ENCODE measurements at regions not wholly inside any gene's neighbourhood (a gene's known extent, or its start where the extent isn't known, plus 50 kb on each side); places are given as distances from the start of the nearest gene placed in this dataset.
"Not testable (repeated sequence)": the region's sequence is repeated elsewhere in the genome, so short reads cannot be mapped to it uniquely, and the experiment has no call there.

GRCh38 chr17:77606146-77606864 lies 352.2 kb upstream of the TNRC6C start:
- no peak for DNase-seq (ENCODE audit: low spot score)

GRCh38 chr17:77606865-77607210 lies 351.7 kb upstream of the TNRC6C start:
- DNase-seq (ENCODE audit: low spot score), result no peak

GRCh38 chr17:77607606-77608005 lies 350.9 kb upstream of the TNRC6C start:
- DNase-seq (ENCODE audit: low spot score), result no peak

DNA sequence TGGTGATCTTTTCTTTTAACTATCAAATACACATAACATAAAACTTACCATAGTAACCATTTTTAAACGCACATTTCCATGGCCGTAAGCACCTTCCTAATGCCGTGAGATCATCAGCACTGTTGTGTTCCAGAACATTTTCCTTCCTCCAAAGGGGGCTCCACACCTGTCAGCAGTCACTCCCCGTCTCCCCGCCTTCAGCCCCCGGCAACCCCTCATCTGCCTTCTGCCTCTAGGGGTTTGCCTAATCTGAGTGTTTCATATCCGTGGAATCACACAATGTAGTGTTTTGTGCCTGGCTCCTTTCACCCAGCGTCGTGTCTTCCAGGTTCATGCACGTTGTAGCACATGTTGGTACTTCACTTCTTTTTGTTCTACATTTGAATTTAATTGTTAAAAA lies 350.1 kb upstream of the TNRC6C start:
- no peak for DNase-seq (ENCODE audit: low spot score)

DNA sequence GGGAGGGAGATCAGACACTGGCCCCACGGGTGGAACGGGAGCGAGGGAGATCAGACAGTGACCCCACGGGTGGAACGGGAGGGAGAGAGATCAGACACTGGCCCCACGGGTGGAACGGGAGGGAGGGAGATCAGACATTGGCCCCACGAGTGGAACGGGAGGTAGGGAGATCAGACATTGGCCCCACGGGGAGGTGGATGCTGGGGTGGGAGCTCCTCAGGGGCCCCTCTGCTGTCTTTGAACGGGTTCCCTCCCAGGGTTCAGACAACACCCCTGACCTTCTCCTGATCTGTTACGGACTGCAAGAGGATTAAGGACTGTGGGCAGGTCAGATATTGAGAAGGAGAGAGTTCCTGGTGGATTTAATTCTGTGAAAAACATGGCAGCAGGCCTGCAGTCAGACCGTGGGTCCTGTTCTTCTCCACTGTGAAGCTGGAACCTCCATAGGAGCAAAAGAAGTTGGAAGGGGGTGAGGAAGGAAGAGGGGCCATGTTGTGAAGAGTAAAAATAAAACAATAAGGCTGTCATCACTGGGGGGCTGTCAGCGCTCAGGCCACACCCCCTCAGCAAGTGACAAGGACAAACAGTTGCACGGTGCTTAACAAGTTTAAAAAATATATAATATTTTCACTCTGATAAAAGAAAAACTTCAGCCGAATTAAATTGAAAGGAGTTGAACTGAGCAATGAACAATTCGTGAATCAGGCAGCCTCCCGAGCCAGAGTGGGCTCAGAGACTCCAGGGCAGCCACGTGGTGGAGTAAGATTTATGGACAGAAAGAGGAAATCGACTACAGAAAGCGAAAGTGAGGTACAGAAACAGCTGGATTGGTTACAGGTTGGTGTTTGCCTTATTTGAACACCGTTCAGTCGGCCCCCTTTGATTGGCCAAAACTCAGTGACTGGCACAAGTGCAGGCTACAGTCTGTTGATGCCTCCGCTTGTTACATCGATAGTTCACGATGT lies 348.7 kb upstream of the TNRC6C start:
- no peak for DNase-seq (ENCODE audit: low spot score)

DNA sequence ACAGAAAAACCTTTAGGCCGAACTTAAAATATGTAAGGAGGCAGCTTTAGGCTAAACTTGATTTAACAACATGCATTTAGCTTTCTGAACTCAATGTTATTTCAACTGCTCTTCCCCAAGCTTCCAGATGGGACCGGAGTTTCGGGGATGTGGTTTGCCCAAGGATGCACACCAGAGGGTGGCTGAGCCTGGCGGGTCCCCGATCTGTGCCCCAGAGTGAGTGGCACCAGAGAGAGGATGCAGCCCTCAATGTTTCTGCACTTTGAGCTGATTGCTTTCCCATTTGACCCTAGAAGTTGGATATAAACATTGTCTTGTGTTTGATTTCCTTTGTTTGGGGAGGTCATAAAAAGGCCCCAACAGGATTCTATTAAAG lies 348.0 kb upstream of the TNRC6C start:
- no peak for DNase-seq (ENCODE audit: low spot score)

DNA sequence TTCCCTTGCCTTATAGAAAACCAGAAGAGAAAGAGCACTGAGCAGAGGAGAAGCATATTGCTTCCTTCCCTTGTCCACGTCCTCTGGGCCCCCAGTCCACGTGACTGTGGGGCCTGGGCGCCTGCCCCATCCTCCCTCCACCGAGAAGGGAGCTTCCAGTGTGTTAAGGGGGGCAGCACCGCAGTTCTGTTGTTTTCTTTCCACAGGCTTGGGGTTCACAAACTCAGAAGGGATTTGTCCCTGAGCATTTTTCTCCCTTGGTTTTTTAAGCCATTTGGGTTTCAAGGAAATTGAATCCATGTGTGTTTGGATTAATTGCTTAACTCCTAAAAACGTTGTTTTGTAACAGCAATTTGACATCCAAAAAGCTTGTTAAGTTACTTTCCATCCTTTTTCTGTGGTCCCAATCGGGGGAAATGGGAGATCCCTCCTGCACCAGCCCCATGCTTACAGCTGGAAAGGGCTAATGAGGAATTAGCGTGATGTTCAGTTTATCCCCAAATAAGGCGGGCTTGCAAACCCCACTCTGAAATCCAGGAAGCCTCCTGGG lies 347.5 kb upstream of the TNRC6C start:
- peak; percentile 40 for DNase-seq (ENCODE audit: low spot score)

DNA sequence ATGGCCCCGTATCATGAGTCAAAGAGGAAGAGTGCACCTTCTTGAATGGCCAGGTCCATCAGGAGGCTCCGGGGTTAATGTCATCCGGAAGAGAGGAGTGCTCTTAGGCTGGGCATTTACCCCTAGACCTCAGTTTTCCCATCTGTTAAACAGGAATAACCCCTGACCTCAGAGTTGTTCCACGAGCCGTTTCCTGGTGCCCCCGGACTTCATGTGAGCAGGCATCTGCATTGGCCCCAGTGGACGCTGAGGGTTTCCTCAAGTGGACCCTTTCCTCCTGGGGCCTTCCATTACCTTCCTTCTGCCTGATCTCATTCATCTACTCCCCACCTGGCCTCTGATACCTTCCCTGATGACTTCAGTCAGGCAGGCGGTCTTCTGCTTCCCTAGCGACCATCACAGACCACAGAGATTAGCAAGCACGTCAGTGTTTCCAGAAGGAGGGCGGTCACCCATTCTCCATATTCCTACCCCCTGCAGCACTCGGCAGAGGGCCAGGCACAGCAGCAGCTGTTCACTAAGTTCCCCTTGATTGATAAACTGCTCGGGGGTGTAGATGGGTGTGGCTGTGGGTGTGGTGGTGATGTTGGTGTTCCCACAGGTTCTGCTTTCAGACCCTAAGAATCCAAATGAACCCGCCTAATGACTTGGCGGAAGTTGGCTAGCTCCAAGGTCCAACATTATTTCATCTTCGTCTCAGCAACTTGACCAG lies 346.6 kb upstream of the TNRC6C start:
- no peak for DNase-seq (ENCODE audit: low spot score)

DNA sequence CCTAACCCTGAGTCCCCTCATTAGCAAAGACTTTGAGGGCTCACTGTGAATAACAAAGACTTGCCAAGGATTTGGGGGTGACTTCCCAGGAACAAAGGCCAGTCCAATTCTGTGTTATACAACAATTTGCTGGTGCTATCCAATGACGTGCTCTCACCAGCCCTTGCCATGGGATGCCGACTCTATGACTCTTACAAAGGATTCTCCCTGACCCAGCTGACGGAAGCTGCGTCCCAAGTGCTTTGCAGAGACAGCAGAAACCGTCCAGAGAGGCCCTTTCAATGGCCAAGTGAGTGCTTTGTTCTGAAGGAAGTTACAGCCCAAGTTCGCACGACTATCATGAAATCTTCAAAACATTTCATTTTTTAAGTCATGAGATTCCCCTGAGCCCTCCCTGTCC lies 345.3 kb upstream of the TNRC6C start:
- DNase-seq (ENCODE audit: low spot score), result peak; percentile 70

DNA sequence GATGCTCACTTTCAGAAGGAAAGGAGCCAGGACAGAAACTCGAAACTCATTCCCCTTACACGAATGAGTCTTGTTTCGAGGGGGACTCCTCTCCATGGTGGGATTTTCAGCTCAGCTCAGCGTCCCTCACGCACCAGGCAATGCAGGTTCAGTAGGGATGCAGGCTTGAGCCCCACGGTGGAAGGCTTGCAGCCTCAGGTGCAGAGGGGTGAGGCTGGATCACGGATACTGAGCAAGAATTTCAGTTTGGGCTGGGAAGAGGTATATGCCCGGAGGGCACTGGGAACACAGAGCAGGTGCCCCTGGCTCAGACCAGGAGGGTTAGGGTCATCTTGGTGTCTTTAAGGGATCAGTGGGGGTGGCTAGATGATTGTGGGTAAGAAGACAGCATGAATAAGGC lies 344.9 kb upstream of the TNRC6C start:
- no peak for DNase-seq (ENCODE audit: low spot score)

- no peak for DNase-seq (ENCODE audit: low spot score)
Observed at GRCh38 chr17:77615703-77616253, 342.7 kb upstream of the TNRC6C start.

- DNase-seq (ENCODE audit: low spot score), result no peak
Observed at GRCh38 chr17:77616254-77616731, 342.2 kb upstream of the TNRC6C start.

GRCh38 chr17:77617516-77617915 lies 341.0 kb upstream of the TNRC6C start:
- DNase-seq (ENCODE audit: low spot score), result no peak

DNA sequence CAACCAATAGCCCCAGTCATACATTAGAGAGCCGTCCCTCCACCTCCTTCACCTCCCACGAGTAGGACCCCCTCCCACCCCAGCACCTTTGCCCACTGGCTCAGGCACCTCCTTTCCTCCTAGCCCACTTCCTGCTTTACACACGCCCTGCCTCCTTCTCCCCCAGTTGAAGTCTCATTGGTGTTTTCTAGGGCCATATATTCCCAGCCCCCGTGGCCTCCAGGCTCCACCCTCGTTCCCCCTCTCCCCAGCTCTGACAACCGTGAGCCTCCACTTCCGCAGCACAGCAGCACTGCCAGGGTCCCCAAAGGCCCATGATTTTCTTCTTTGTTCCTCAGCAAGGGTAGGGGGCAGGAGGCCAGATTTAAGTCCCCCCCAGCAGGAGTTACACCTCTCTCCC lies 340.3 kb upstream of the TNRC6C start:
- DNase-seq (ENCODE audit: low spot score), result no peak

- no peak for DNase-seq (ENCODE audit: low spot score)
Observed at GRCh38 chr17:77618731-77619130, 339.8 kb upstream of the TNRC6C start.

GRCh38 chr17:77619326-77619725 lies 339.2 kb upstream of the TNRC6C start:
- no peak for DNase-seq (ENCODE audit: low spot score)

DNA sequence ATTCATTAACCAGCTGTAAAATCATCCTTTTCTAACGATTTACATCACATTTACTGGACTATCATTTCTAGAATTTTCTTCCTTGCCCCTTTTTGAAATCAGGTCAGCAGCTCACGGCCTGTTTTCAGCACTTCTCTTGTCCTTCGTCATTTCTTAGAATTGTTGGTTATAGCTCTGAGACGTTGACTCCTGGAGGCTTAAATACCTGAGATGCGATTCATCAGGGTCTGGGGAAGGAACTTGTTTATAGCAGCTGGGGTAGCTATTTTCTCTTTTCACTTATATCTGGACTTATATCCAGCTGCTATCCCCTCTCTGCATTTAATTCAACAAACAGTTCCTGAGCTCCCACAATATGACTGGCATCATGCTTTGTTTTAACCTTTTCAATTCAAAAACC lies 338.7 kb upstream of the TNRC6C start:
- DNase-seq (ENCODE audit: low spot score), result peak; percentile 37

DNA sequence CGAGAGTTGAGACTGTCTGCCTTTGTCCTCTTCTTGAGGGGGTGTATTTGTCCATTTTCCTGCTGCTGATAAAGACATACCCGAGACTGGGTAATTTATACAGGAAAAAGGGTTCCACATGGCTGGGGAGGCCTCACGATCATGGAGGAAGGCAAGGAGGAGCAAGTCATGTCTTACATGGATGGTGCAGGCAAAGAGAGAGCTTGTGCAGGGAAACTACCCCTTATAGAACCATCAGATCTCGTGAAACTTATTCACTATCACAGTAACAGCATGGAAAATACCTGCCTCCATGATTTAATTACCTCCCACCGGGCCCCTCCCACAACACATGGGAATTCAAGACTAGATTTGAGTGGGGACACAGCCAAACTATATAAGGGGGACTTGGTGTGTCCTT lies 338.2 kb upstream of the TNRC6C start:
- no peak for DNase-seq (ENCODE audit: low spot score)

DNA sequence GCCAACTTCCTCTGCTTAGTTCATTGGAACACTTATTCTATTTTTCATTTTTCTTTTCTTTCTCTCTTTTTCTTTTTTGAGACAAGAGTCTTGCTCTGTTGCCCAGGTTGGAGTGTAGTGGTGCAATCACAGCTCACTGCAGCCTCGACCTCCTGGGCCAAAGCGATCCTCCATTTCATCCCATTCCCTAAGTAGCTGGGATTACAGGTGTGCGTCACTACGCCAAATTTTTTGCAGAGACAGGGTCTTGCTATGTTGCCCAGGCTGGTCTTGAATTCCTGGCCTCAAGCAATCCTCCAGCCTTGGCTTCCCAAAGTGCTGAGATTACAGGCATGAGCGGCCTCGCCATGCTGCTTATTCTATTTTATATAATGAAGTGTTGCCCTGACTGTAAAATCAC lies 336.4 kb upstream of the TNRC6C start:
- not testable (repeated sequence) for DNase-seq (ENCODE audit: low spot score)

DNA sequence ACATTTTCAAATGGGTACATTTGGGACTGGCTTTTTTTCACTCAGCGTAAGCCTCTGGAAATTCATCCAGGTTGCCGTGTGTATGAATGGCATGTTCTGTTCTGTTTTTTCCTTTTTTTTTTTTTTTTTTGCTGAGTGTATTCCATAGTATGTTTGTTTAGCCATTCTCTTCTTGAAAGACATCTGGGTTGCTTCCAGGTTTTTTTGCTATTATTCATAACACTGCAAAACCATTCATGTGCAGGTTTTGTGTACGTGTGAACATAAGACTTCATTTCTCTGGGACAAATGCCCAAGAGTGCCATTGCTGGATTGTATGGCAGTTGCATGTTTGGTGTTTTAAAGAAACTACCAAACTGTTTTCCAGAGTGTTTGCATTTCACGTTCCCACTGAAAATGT lies 335.9 kb upstream of the TNRC6C start:
- no peak for DNase-seq (ENCODE audit: low spot score)

DNA sequence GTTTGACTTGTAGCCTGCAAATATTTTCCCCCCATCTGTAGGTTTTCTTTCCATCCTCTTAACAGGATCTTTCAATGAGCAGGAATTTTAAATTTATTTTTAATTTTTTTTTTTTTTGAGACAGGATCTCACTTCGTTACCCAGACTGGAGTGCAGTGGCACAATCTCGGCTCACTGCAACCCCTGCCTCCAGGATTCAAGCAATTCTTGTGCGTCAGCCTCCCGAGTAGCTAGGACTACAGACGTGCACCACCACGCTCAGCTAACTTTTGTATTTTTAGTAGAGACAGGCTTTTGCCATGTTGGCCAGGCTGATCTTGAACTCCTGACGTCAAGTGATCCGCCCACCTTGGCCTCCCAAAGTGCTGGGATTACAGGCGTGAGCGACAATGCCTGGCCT lies 335.2 kb upstream of the TNRC6C start:
- not testable (repeated sequence) for DNase-seq (ENCODE audit: low spot score)

GRCh38 chr17:77628035-77628434 lies 330.5 kb upstream of the TNRC6C start:
- DNase-seq (ENCODE audit: low spot score), result no peak

Measured in AG20443 (cell line).